ENCODE measurements at regions not wholly inside any gene's neighbourhood (a gene's known extent, or its start where the extent isn't known, plus 50 kb on each side); places are given as distances from the start of the nearest gene placed in this dataset.

GRCh38 chr20:53827292-53828087 lies 233.9 kb upstream of the ZNF217 start:
- TF ChIP-seq CTCF (IDR thresholded peaks at IDR 0.05; ENCODE audit: control insufficient read depth, extremely low read depth, insufficient read depth) = no peak
- peak overlapping the region; percentile 23; the same call in 1 of the 2 replicates for H3K4me3 ChIP-seq (ENCODE audit: low read depth, low read length)
- no peak for DNase-seq (ENCODE audit: low read depth)

GRCh38 chr20:53826597-53827291 lies 233.1 kb upstream of the ZNF217 start:
- no peak for DNase-seq (ENCODE audit: low read depth)
- no peak for TF ChIP-seq CTCF (IDR thresholded peaks at IDR 0.05; ENCODE audit: control insufficient read depth, extremely low read depth, insufficient read depth)
- H3K4me3 ChIP-seq (ENCODE audit: low read depth, low read length) = no peak overlapping the region

GRCh38 chr20:53826090-53826489 lies 232.5 kb upstream of the ZNF217 start:
- TF ChIP-seq CTCF (IDR thresholded peaks at IDR 0.05; ENCODE audit: control insufficient read depth, extremely low read depth, insufficient read depth) = no peak

GRCh38 chr20:53825282-53825681 lies 231.6 kb upstream of the ZNF217 start:
- no peak for TF ChIP-seq CTCF (IDR thresholded peaks at IDR 0.05; ENCODE audit: control insufficient read depth, extremely low read depth, insufficient read depth)
- no peak for DNase-seq (ENCODE audit: low read depth)
- H3K4me3 ChIP-seq (ENCODE audit: low read depth, low read length) = no peak overlapping the region

More at GRCh38 chr20:53826090-53826489, 232.5 kb upstream of the ZNF217 start:
- H3K4me3 ChIP-seq (ENCODE audit: low read depth, low read length) = no peak overlapping the region
- no peak for DNase-seq (ENCODE audit: low read depth)

GRCh38 chr20:53824779-53825178 lies 231.1 kb upstream of the ZNF217 start:
- no peak for TF ChIP-seq CTCF (IDR thresholded peaks at IDR 0.05; ENCODE audit: control insufficient read depth, extremely low read depth, insufficient read depth)
- no peak overlapping the region for H3K4me3 ChIP-seq (ENCODE audit: low read depth, low read length)
- no peak for DNase-seq (ENCODE audit: low read depth)

- no peak for DNase-seq (ENCODE audit: low read depth)
- no peak overlapping the region for H3K4me3 ChIP-seq (ENCODE audit: low read depth, low read length)
- TF ChIP-seq CTCF (IDR thresholded peaks at IDR 0.05; ENCODE audit: control insufficient read depth, extremely low read depth, insufficient read depth) = no peak
Observed at GRCh38 chr20:53823121-53823764, 229.6 kb upstream of the ZNF217 start.

All from LNCaP clone FGC (cell line).